HEK293 (cell line): ENCODE measurements at regions not wholly inside any gene's neighbourhood (a gene's known extent, or its start where the extent isn't known, plus 50 kb on each side); places are given as distances from the start of the nearest gene placed in this dataset.

Experiments used
- GLI2 ChIP-seq: fragments of 450-650 bp; formaldehyde crosslinking; IDR thresholded peaks from 2 replicates; pipeline ENCODE4; 2017; ENCODE audit warnings: missing biosample characterization, missing genetic modification characterization, low read depth, borderline replicate concordance
- ZBTB21 ChIP-seq: fragments of 450-650 bp; formaldehyde crosslinking; IDR thresholded peaks from 2 replicates; pipeline ENCODE4 v1.5.1; 2017; ENCODE audit warnings: missing biosample characterization, missing genetic modification characterization
- ZNF423 ChIP-seq: fragments of 450-650 bp; formaldehyde crosslinking; IDR thresholded peaks from 2 replicates; pipeline ENCODE4 v1.5.1; 2016; ENCODE audit warnings: missing biosample characterization, missing genetic modification characterization
- TF ChIP-seq, protein P1 (sequence below): fragments of 450-650 bp; formaldehyde crosslinking; IDR thresholded peaks from 2 replicates; pipeline ENCODE4 v1.5.1; 2016; ENCODE audit warnings: missing biosample characterization, missing genetic modification characterization

DNA sequence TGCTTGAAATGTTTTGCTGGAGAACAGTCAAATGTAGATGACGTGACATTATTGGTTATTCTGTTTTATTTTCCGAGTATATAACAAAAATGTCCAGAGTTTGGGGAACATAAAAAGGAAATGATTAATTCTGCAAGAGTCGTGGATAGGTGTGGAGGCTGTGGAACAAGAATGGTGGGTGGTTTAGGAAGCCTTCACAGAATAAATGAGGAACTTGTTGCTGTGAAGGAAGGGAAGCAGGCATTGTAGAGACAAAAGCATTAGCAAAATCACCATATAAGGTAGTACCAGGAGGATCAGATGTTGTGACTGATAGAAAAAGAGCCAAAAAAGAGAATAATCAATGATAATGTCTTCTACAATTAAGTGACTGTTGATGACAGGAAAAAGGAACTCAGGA is 66.2 kb upstream of the CNTLN start:
- TF ChIP-seq GLI2 (tag by site-specific recombination): no peak
- no peak for TF ChIP-seq ZNF423 (tag by site-specific recombination)
- no peak for TF ChIP-seq ZBTB21 (tag by site-specific recombination)
- TF ChIP-seq, protein P1, sequence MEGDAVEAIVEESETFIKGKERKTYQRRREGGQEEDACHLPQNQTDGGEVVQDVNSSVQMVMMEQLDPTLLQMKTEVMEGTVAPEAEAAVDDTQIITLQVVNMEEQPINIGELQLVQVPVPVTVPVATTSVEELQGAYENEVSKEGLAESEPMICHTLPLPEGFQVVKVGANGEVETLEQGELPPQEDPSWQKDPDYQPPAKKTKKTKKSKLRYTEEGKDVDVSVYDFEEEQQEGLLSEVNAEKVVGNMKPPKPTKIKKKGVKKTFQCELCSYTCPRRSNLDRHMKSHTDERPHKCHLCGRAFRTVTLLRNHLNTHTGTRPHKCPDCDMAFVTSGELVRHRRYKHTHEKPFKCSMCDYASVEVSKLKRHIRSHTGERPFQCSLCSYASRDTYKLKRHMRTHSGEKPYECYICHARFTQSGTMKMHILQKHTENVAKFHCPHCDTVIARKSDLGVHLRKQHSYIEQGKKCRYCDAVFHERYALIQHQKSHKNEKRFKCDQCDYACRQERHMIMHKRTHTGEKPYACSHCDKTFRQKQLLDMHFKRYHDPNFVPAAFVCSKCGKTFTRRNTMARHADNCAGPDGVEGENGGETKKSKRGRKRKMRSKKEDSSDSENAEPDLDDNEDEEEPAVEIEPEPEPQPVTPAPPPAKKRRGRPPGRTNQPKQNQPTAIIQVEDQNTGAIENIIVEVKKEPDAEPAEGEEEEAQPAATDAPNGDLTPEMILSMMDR (tag by site-specific recombination): no peak
